B cell (primary cell): ENCODE measurements at regions not wholly inside any gene's neighbourhood (a gene's known extent, or its start where the extent isn't known, plus 50 kb on each side); places are given as distances from the start of the nearest gene placed in this dataset.

Source experiments
- ATAC-seq: fragments of 200-7000 bp; cut with Tn5 transposase; one replicate; pipeline ENCODE4 v1.10.0; 2021; ENCODE audit warnings: low read depth, mild to moderate bottlenecking, moderate number of reproducible peaks, moderate library complexity
- CTCF ChIA-PET: fragments of 350-600 bp; sonication (Branson Sonifier 250); formaldehyde crosslinking; loops from one replicate; lab custom pipeline; 2021; ENCODE audit warnings: antibody characterized with exemption, inconsistent platforms; lab: Charles Lee
- POLR2A ChIA-PET: fragments of 350-600 bp; sonication (Branson Sonifier 250); formaldehyde crosslinking; loops from one replicate; lab custom pipeline; 2021; ENCODE audit warnings: antibody characterized with exemption; lab: Charles Lee
- DNase-seq: peaks from one replicate; pipeline ENCODE4 v3.0.0; 2013
- H2AFZ ChIP-seq: 2 replicates; pipeline ENCODE4 v1.6.1; 2012; ENCODE audit warnings: mild to moderate bottlenecking, low read depth, low read length; ENCODE audit not compliant: insufficient read depth, poor library complexity, severe bottlenecking
- H3K27ac ChIP-seq, 2 donors: 1 replicate in 1 of 2; 2 replicates in 1 of 2; pipeline ENCODE4 v1.5.1; 2012 to 2013; ENCODE audit warnings: low read length in 2 of 2, mild to moderate bottlenecking in 2 of 2, moderate library complexity in 1 of 2
- H3K27me3 ChIP-seq, 4 experiments: fragments of 200-600 bp in 1 of 4; sonication (generic) in 1 of 4; replicated peaks in 1 of 4; 1 replicate in 2 of 4; 2 replicates in 2 of 4; pipeline versions ENCODE4 v1.6.1 to v1.7.0; 2013 to 2016; ENCODE audit warnings: low read length in 3 of 4, mild to moderate bottlenecking in 2 of 4, mixed read lengths in 1 of 4, moderate library complexity in 1 of 4; ENCODE audit not compliant: insufficient read depth in 4 of 4, control insufficient read depth in 3 of 4; ENCODE audit errors: control extremely low read depth in 1 of 4
- H3K36me3 ChIP-seq, 2 experiments: replicated peaks in 1 of 2; 1 replicate in 1 of 2; 2 replicates in 1 of 2; pipeline versions ENCODE4 v1.6.1 to v1.7.1; 2013; ENCODE audit warnings: low read length in 1 of 2; ENCODE audit not compliant: insufficient read depth in 2 of 2, control insufficient read depth in 1 of 2; ENCODE audit errors: control extremely low read depth in 1 of 2, extremely low read depth in 1 of 2
- H3K4me1 ChIP-seq, 2 donors: fragments of 200-600 bp in 1 of 2; sonication (generic) in 1 of 2; 1 replicate in 1 of 2; 2 replicates in 1 of 2; pipeline versions ENCODE4 v1.5.1 to v1.6.1; 2013 to 2017; ENCODE audit warnings: low read length in 2 of 2; ENCODE audit not compliant: control insufficient read depth in 2 of 2, insufficient read depth in 2 of 2
- H3K4me2 ChIP-seq: replicated peaks from 2 replicates; pipeline ENCODE3; 2012; ENCODE audit warnings: mild to moderate bottlenecking, low read depth, low read length; ENCODE audit not compliant: poor library complexity, severe bottlenecking
- H3K4me3 ChIP-seq, 5 experiments: fragments of 200-600 bp in 1 of 5; sonication (generic) in 1 of 5; 1 replicate in 3 of 5; 2 replicates in 2 of 5; pipeline versions ENCODE4 v1.5.1 to v1.7.0; 2011 to 2016; ENCODE audit warnings: low read length in 4 of 5, mild to moderate bottlenecking in 4 of 5, low read depth in 2 of 5, control low read depth in 1 of 5, moderate library complexity in 1 of 5; ENCODE audit not compliant: insufficient read depth in 1 of 5; ENCODE audit errors: control extremely low read depth in 1 of 5, extremely low read depth in 1 of 5
- H3K79me2 ChIP-seq: fragments of 200-600 bp; sonication (generic); one replicate; pipeline ENCODE4 v1.6.0; 2016; ENCODE audit warnings: low read length; ENCODE audit not compliant: control insufficient read depth, insufficient read depth
- H3K9ac ChIP-seq: fragments of 200-600 bp; sonication (generic); 2 replicates; pipeline ENCODE4 v1.6.1; 2017; ENCODE audit warnings: mild to moderate bottlenecking, low read length, moderate library complexity
- H3K9me3 ChIP-seq, 3 donors: one replicate each; pipeline versions ENCODE4 v1.6.1 to v1.7.1; 2013; ENCODE audit warnings: low read length in 2 of 3; ENCODE audit not compliant: control insufficient read depth in 2 of 3, insufficient read depth in 1 of 3; ENCODE audit errors: control extremely low read depth in 1 of 3
- H4K20me1 ChIP-seq: 2 replicates; pipeline ENCODE4 v1.6.0; 2012; ENCODE audit warnings: mild to moderate bottlenecking, low read length; ENCODE audit not compliant: insufficient read depth, control insufficient read depth, poor library complexity, severe bottlenecking
- H3K27ac Mint-ChIP-seq: one replicate; pipeline ENCODE4 v1.8.0; 2021; ENCODE audit warnings: mixed read lengths
- H3K27me3 Mint-ChIP-seq: one replicate; pipeline ENCODE4 v1.8.0; 2021; ENCODE audit warnings: mixed read lengths
- H3K4me1 Mint-ChIP-seq: one replicate; pipeline ENCODE4 v1.8.0; 2021; ENCODE audit warnings: mixed read lengths
- H3K4me3 Mint-ChIP-seq: one replicate; pipeline ENCODE4 v1.8.0; 2021; ENCODE audit warnings: mixed read lengths
- H3K9me3 Mint-ChIP-seq: one replicate; pipeline ENCODE4 v1.8.0; 2022; ENCODE audit warnings: mixed read lengths; ENCODE audit not compliant: insufficient read depth
- EZH2 ChIP-seq: IDR thresholded peaks from 2 replicates; pipeline ENCODE4 v1.6.1; 2012; ENCODE audit warnings: borderline replicate concordance, low read depth, mild to moderate bottlenecking, moderate library complexity, low read length; ENCODE audit not compliant: insufficient read depth, poor library complexity, severe bottlenecking
- WGBS: methylation state at CpG from one replicate; pipeline ENCODE4 v1.1.5; 2013; ENCODE audit warnings: missing lambda C conversion rate; ENCODE audit not compliant: insufficient coverage; 5-methylcytosine and 5-hydroxymethylcytosine counted together
- intact Hi-C: fragments of 100-400 bp; cut with micrococcal nuclease; formaldehyde crosslinking; loops from one replicate; pipeline ENCODE4 v1.10.0; 2022
- TF ChIP-seq, protein P1 (sequence below): fragments of 200-600 bp; IDR thresholded peaks from one replicate; pipeline ENCODE4 v1.8.0; 2022; ENCODE audit warnings: antibody characterized with exemption, mild to moderate bottlenecking

DNA sequence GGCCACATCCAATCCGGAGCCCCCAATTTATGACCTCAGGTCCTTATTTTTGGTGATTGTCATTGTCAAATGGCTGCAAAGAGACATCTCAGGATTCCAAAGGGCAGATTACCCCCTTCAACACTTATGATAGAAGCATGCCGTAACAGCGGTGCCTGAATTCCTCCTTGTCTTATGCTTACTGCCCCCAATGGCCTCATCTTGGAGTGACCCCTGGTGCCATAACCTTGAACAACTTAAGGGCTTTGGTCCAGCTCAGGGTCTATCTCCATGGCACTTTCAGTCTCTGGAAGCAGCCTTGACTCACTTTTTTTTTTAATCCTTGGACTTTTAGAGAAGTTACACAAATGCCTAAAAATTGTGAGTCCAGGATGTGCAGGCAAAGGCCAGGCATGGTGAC, 171.6 kb upstream of the ZNF507 start:
- Histone ChIP-seq H3K4me1 (no peaks in the 10 kb centered on the region), H3K79me2 (no peaks in the 10 kb centered on the region), H3K4me3 (no peak overlapping the region), H3K9ac (no peak overlapping the region), H4K20me1 (no peaks in the 10 kb centered on the region), H2AFZ (no peak overlapping the region), H3K27ac (no peak overlapping the region), H3K4me2 (no peak overlapping the region), H3K27me3 (no peaks in the 10 kb centered on the region), H3K36me3 (no peaks in the 10 kb centered on the region), H3K9me3 (peaks cover 0 to 16% (median 0%) of the 10 kb centered on the region in 3 donors)
- DNase-seq (no peak), ATAC-seq (no peak)
- ChIA-PET POLR2A (no interaction called here), CTCF (no interaction called here)
- intact Hi-C loops: no loop called here
- Mint-ChIP-seq H3K4me1 (no peaks in the 10 kb centered on the region), H3K27ac (no peak overlapping the region), H3K9me3 (no peaks in the 10 kb centered on the region), H3K4me3 (no peak overlapping the region), H3K27me3 (no peaks in the 10 kb centered on the region)
- WGBS: 100% methylated on average over 2 of the region's 3 CpGs
- TF ChIP-seq, protein P1, sequence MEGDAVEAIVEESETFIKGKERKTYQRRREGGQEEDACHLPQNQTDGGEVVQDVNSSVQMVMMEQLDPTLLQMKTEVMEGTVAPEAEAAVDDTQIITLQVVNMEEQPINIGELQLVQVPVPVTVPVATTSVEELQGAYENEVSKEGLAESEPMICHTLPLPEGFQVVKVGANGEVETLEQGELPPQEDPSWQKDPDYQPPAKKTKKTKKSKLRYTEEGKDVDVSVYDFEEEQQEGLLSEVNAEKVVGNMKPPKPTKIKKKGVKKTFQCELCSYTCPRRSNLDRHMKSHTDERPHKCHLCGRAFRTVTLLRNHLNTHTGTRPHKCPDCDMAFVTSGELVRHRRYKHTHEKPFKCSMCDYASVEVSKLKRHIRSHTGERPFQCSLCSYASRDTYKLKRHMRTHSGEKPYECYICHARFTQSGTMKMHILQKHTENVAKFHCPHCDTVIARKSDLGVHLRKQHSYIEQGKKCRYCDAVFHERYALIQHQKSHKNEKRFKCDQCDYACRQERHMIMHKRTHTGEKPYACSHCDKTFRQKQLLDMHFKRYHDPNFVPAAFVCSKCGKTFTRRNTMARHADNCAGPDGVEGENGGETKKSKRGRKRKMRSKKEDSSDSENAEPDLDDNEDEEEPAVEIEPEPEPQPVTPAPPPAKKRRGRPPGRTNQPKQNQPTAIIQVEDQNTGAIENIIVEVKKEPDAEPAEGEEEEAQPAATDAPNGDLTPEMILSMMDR: no peak
- TF ChIP-seq EZH2: no peak

DNA sequence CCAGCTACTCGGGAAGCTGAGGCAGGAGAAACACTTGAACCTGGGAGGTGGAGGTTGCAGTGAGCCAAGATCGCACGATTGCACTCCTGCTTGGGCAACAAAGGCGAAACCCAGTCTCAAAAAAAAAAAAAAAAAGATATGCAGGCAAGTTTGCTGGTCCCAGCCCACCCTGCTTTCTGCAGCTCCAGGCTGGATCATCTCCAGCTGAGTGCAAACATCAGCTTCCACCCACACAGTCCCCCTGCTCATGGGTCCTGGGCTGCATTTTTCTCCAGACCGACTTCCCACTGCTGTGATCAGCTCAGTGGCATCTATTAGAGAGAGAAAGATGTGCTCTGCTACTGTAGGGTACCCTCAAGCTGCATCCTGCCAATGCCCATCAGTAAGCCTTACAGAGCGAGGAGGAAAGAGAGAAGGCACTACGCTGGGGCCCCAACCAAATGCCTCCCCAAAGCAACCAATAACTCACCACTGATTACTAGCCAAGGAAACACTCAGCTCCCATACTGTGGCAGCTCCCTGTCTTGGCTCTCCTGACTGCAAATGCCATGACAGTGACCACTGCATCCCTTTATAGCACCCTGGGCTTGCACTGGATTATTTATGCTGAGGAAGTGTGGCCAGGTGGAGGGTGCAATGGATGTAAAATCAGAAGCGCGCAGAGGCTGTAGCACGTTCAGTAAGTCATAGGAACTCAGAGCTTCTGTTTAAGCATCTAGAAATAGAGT, 170.9 kb upstream of the ZNF507 start:
- Histone ChIP-seq H3K4me3 (no peak overlapping the region), H3K4me1 (no peaks in the 10 kb centered on the region), H3K36me3 (no peaks in the 10 kb centered on the region), H4K20me1 (no peaks in the 10 kb centered on the region), H2AFZ (no peak overlapping the region), H3K9ac (no peak overlapping the region), H3K27me3 (no peaks in the 10 kb centered on the region), H3K4me2 (no peak overlapping the region), H3K9me3 (peaks cover 0 to 16% (median 0%) of the 10 kb centered on the region in 3 donors), H3K79me2 (no peaks in the 10 kb centered on the region), H3K27ac (no peak overlapping the region)
- 91% methylated on average over 8 of the region's 10 CpGs for WGBS
- no peak for ATAC-seq
- H3K4me3 Mint-ChIP-seq: no peak overlapping the region
- H3K9me3 Mint-ChIP-seq: no peaks in the 10 kb centered on the region
- H3K27ac Mint-ChIP-seq: no peak overlapping the region
- CTCF ChIA-PET: no interaction called here
- no peaks in the 10 kb centered on the region for H3K4me1 Mint-ChIP-seq
- POLR2A ChIA-PET: no interaction called here
- intact Hi-C loops: no loop called here
- TF ChIP-seq, protein P1: no peak
- TF ChIP-seq EZH2: no peak
- DNase-seq: no peak
- no peaks in the 10 kb centered on the region for H3K27me3 Mint-ChIP-seq
